LNCAP (cell line): ENCODE measurements at regions not wholly inside any gene's neighbourhood (a gene's known extent, or its start where the extent isn't known, plus 50 kb on each side); places are given as distances from the start of the nearest gene placed in this dataset.
A peak's percentile ranks its signal among the peaks of the same experiment; 100 is the strongest.

Experiments
- TF ChIP-seq, protein P1 (sequence below): fragments of 450-650 bp; IDR thresholded peaks from 2 replicates; pipeline ENCODE4 v1.5.1; 2017; ENCODE audit warnings: mild to moderate bottlenecking

GRCh38 chrX:95063554-95063953 is 1389.5 kb downstream of the FAM133A start:
- TF ChIP-seq, protein P1, sequence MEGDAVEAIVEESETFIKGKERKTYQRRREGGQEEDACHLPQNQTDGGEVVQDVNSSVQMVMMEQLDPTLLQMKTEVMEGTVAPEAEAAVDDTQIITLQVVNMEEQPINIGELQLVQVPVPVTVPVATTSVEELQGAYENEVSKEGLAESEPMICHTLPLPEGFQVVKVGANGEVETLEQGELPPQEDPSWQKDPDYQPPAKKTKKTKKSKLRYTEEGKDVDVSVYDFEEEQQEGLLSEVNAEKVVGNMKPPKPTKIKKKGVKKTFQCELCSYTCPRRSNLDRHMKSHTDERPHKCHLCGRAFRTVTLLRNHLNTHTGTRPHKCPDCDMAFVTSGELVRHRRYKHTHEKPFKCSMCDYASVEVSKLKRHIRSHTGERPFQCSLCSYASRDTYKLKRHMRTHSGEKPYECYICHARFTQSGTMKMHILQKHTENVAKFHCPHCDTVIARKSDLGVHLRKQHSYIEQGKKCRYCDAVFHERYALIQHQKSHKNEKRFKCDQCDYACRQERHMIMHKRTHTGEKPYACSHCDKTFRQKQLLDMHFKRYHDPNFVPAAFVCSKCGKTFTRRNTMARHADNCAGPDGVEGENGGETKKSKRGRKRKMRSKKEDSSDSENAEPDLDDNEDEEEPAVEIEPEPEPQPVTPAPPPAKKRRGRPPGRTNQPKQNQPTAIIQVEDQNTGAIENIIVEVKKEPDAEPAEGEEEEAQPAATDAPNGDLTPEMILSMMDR: no peak

- TF ChIP-seq, protein P1: no peak
These were observed 1391.1 kb downstream of the FAM133A start for GRCh38 chrX:95065151-95065550.

GRCh38 chrX:95071052-95071451 is 1397.0 kb downstream of the FAM133A start:
- TF ChIP-seq, protein P1: no peak

DNA sequence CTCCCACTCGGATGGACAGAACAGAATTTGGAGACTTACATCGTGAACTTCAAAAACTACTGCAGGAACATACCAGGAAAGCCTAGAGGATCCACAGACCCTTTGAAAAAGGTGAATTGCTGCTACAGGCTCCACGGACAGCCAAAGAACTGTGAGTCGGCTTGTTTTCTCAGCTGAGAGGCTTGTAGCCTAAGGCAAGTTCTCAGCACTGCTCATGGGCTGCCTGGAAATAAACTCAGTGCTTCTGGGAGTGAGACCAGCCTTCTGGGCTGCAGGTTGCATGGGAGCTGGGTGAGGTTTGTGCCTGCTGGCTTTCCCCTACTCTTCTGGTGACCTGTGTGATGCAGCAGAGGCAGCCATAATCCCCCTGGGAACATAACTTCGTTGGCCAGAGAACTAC is 1397.6 kb downstream of the FAM133A start:
- TF ChIP-seq, protein P1: no peak

GRCh38 chrX:95076449-95076848 is 1402.4 kb downstream of the FAM133A start:
- TF ChIP-seq, protein P1: peak; percentile 63

DNA sequence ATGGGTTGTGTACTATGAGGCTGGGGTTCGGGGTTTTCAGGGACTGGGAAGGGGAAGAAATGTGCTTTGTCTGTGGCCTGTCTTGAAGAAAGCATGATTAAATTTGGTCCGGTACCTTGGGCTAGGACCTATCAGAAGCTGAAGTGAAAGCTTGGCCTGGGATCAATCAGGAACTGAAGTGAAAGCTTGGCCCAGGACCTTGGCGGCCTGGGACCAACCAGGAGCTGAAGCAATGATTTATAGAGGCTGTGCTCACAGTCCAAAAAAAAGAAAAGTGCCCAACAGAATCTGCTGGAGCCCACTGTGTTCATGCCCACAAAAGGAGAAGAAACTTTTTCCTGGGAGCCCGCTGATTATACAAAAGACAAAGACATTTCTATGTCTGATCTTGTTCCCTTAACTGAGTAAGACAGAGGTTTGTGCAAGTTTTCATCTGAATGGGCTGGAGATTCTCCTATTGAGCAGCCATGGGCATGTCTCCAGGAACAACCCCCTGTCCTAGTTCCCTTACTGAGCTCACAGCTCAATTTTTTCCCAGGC is 1427.9 kb downstream of the FAM133A start:
- TF ChIP-seq, protein P1: no peak

DNA sequence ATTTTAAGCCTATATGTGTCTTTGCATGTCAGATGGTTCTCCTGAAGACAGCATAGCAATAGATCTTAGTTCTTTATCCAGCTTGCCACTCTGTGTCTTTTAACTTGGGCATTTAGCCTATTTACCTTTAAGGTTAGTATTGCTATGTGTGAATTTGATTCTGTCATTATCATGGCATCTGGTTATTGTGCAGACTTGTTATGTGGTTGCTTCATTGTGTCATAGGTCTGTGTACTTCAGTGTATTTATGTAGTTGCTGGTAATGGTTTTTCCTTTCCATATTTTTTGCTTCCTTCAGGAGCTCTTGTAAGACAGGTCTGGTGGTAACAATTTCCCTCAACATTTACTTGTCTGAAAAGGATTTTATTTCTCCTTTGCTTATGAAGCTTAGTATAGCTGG is 1443.5 kb downstream of the FAM133A start:
- TF ChIP-seq, protein P1: no peak
